NCI-H345 treated with DMSO at 0.1 percent for 48 hours (cell line): ENCODE measurements at regions not wholly inside any gene's neighbourhood (a gene's known extent, or its start where the extent isn't known, plus 50 kb on each side); places are given as distances from the start of the nearest gene placed in this dataset.

Experiments
- DNase-seq: peaks from one replicate; lab custom pipeline; 2025; ENCODE audit not compliant: unreplicated experiment; lab: John Stamatoyannopoulos, UW

- no peak for DNase-seq
These were observed 1195.4 kb upstream of the EYS start for GRCh38 chr6:66902457-66902856.

DNA sequence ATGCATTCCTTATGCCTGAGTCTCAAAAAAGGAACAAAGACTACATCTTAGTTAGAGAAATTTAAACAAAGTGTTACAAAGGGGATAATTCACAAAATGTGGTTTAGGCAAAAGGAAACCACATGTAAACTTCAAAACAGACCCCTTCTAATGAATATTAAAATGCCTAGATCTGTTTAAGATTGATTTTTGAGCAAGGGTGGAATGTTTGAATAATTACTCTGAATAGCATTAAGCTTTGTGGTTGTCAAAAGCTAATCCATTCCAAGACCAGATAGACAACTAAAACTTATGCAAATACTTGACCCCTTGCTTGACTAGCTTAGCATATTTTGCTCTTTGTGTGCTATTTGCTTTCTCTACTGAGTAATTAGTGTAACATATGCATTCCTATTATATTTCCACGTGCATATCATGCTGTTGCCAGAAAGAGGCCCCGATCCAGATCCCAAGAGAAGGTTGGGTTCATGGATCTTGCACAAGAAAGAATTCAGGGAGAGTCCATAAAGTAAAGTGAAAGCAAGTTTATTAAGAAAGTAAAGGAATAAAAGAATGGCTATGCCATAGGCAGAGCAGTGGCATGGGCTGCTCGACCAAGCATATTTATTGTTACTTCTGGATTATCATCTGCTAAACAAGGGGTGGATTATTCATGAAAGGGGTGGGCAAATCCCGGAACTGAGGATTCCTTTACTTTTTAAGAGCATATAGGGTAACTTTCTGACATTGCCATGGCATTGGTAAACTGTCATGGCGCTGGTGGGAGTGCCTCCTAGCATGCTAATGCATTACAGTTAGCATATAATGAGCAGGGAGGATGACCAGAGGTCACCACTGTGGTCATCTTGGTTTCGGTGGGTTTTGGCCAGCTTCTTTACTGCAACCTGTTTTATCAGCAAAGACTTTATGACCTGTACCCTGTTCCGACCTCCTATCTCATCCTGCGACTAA, 1193.4 kb upstream of the EYS start:
- no peak for DNase-seq

- DNase-seq, result no peak
These were observed 1190.5 kb upstream of the EYS start for GRCh38 chr6:66897576-66897975.

DNA sequence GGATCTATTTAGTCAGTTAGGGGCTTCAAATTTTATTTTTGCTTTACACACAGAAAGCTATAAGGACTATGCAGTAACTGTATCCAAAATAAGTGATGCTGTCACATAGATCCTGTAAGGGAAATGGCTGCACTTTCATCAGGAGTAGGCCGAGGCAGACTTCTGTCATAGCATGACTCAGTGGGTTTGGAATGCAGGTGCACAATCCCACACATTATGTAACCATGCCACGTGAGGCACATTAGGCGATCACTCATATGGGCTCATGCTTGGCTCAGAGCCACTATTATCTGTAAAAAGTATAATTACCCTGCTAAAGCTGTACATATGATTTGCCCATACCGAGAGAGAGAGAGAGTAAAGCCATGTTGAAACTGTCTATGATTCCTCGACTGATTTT, 1189.4 kb upstream of the EYS start:
- no peak for DNase-seq

DNA sequence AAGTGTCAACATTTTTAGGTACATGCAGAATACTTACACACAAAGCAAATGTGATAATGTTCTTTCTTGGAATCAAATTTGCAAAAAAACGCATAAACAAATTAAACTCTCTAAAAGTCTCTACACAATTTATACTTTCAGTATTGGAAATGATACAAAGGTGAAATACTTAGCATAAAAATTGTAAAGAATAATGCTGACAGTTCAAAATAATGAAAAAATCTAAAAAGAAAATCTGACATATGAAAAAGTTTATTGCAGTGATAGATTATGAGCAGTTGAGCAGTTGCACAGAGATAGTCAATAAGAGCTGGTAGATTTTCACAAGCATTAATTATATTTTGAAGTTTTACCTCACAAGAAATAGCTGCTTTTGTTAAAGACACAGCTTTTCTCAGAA, 1176.4 kb upstream of the EYS start:
- no peak for DNase-seq

GRCh38 chr6:66866801-66867200, 1159.8 kb upstream of the EYS start:
- no peak for DNase-seq

- DNase-seq, result no peak
These were observed 1158.7 kb upstream of the EYS start for GRCh38 chr6:66865771-66866170.

DNA sequence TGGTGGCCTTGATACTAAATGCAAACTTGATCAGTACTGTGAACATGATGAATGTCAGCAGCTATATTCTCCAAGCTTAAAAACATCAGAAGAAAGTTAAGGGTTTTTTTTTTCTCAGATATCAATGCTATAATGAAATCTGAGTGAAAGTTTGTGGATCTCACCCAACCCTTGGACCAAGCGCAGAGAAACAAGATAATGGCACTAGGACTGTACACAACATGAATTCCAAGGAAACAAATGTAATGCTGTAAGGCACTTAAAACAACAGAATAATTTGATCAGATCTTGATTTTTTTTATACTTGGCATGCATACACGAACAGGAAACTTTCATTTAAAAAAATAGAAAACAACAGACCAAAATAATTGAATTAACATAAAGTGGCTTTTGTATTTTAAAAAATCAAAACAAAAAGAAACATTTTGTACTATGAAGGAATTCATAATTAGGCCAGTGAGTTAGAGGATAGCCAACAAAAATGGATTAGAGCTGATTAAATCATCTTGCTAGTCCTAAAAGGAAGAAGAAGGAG, 1154.0 kb upstream of the EYS start:
- DNase-seq, result no peak

DNA sequence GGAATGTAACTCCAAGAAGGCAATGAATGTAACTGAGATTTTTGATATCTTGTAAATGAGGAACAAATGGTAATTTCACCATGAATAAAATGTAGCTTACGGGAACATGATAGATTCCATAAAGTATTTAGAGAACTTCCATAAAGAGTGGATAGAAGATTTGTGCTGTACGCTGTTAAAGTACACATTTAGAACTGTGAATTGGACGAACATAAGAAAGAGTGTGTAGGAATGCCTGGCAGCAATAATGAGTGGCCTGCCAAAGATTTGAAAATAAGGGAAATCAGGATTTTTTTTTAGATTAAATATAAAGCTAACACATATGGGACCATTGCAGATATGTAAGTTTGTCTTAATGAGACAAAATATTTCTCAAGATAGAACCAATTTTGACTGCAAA, 1153.3 kb upstream of the EYS start:
- no peak for DNase-seq

- DNase-seq, result no peak
These were observed 1151.2 kb upstream of the EYS start for GRCh38 chr6:66858196-66858595.

- DNase-seq, result no peak
These were observed 1147.0 kb upstream of the EYS start for GRCh38 chr6:66854014-66854413.

DNA sequence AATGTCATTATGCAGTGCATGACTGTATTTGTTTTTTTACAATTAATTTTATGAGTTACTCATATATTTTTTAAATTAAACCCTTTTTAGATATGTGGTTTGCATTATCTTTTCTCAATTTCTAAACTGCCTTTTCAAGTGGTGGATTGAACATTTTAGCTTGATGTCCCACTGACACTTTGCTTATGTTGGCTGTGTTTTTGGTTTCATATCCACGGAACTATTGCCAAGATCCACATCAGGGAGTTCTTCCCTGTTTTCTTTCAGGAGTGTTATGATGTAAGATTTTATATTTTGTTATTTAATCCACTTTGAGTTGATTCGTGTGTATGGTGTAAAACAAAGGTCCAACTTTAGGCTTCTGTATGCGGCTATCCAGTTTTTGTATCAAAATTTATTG, 1144.9 kb upstream of the EYS start:
- DNase-seq, result no peak

- DNase-seq, result no peak
These were observed 1142.8 kb upstream of the EYS start for GRCh38 chr6:66849843-66850242.

- no peak for DNase-seq
These were observed 1141.4 kb upstream of the EYS start for GRCh38 chr6:66848244-66848953.

DNA sequence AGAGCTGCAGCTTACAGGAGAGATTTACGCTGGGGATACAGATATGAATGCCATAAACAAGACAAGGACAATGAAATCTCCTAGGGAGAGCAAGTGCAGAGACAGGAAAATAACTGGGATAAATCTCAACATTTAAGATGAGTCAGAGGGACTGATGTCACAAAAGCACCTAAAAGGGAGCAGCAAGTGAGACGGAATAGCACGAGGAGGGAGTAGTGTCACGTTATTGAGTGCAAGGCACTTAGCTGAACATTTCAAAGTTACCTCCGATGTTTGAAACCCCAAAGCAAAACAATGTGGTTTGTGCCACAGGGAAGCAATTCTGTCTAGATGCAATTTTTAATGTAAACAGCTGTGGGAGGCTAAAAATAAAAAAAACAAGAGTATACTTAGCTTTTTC, 1131.7 kb upstream of the EYS start:
- no peak for DNase-seq

GRCh38 chr6:66825539-66825938, 1118.5 kb upstream of the EYS start:
- no peak for DNase-seq

DNA sequence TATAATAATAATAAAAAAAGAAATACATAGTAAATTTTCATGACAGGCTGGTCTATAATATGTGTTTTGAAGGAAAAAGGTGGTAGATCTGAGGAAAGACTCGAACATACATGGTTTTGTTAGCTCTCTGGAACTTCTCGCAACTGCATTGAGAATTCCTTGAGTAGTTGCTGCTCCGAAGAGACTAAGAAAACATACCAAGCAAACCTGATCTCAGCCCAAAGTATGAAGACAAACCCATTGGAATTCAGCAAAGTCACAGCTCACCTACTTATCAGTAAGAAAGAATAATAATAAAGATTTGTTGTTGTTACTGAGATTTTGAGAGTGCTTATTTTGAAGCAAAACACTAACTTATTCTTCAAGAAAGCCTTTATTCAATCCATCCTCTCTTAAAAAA, 1107.1 kb upstream of the EYS start:
- no peak for DNase-seq

GRCh38 chr6:66808771-66809170, 1101.7 kb upstream of the EYS start:
- no peak for DNase-seq

DNA sequence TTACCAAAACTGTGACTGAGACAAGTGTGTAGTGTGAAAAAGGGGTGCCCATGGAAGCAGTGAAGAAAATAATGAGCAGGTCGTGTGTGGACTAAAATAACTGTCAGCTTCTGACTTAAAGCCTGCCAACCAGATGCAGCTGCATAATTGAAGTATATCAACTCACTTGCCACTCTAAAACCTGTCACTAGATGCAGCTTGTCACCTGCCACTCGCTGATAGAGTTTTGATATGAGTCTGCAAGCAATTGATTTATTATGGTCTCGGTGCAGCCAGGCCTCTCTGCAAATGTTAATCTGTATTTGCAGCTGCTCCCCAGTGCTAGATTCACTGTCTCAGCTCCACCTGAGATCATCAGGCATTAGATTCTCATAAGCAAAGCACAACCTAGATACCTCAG, 1090.0 kb upstream of the EYS start:
- DNase-seq, result no peak

- DNase-seq, result no peak
These were observed 1081.6 kb upstream of the EYS start for GRCh38 chr6:66788579-66788978.

DNA sequence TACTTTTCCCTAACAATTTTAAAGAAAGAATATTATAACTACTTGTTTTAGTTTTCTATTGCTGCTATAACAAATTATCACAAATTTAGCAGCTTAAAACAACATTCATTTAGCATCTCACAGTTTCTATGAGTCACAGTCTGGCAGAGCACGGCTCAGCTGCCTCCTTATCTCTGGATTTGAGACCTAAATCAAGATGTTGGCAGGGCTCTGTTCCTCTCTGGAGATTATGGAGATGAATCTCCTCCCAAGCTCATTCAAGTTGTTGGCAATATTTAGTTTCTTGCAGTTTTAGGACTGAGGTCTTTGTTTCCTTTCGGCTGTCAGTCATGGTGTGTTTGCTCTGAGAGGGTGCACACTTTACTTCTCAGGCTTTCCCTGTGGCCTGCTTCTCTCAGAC, 1065.8 kb upstream of the EYS start:
- no peak for DNase-seq

GRCh38 chr6:66771626-66772025, 1064.6 kb upstream of the EYS start:
- DNase-seq, result no peak
